ENCODE measurements at regions not wholly inside any gene's neighbourhood (a gene's known extent, or its start where the extent isn't known, plus 50 kb on each side); places are given as distances from the start of the nearest gene placed in this dataset.
"Not testable (repeated sequence)": the region's sequence is repeated elsewhere in the genome, so short reads cannot be mapped to it uniquely, and the experiment has no call there.

GRCh38 chr12:63508543-63508942 is 159.8 kb downstream of the DPY19L2 start:
- no peak for DNase-seq

GRCh38 chr12:63499567-63499966 is 168.7 kb downstream of the DPY19L2 start:
- DNase-seq, result no peak

DNA sequence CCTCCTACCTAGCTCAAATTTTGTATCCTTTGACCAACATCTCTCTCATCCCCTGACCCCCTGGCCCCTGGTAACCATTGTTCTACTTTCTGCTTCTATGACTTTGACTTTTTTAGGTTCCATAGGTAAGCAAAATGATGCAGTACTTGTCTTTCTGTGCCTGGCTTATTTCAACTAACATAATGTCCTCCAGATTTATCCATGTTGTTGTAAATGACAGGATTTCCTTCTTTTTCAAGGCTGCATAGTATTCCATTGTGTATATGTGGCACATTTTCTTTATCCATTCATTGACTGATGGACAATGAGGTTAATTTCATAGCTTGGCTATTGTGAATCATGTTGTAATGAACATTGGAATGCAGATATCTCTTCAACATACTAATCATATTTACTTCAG is 170.1 kb downstream of the DPY19L2 start:
- no peak for DNase-seq

- DNase-seq, result no peak
Observed at GRCh38 chr12:63496654-63497053, 171.6 kb downstream of the DPY19L2 start.

GRCh38 chr12:63495974-63496373 is 172.3 kb downstream of the DPY19L2 start:
- no peak for DNase-seq

GRCh38 chr12:63493357-63493756 is 174.9 kb downstream of the DPY19L2 start:
- not testable (repeated sequence) for DNase-seq

- DNase-seq, result no peak
Observed at GRCh38 chr12:63480186-63480585, 188.1 kb downstream of the DPY19L2 start.

- DNase-seq, result no peak
Observed at GRCh38 chr12:63470161-63470560, 198.1 kb downstream of the DPY19L2 start.

GRCh38 chr12:63467951-63468350 is 200.3 kb downstream of the DPY19L2 start:
- DNase-seq, result no peak

- DNase-seq, result no peak
Observed at GRCh38 chr12:63457857-63458256, 210.4 kb downstream of the DPY19L2 start.

DNA sequence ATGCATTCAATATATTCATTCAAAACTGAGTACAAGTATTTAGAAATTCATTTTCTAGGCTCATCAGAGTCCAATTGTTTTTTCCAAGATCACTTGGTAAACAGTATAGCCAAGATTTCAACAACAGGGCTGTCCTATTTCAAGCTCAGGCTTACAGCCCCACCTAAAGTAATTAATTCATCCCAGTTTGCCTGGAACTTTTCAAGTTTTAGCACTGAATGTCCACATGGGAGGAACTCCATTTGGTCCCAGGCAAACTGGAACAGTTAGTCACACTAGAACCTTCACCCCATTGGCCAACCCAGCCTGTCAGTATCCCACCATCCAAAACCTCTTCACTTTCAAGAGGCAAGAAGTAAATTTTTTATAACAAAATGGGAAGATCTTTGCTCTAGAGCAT is 210.9 kb downstream of the DPY19L2 start:
- DNase-seq, result no peak

GRCh38 chr12:63450816-63451215 is 217.5 kb downstream of the DPY19L2 start:
- no peak for DNase-seq

- DNase-seq, result no peak
Observed at GRCh38 chr12:63450334-63450733, 218.0 kb downstream of the DPY19L2 start.

- DNase-seq, result no peak
Observed at GRCh38 chr12:63445224-63445880, 222.9 kb downstream of the DPY19L2 start.

DNA sequence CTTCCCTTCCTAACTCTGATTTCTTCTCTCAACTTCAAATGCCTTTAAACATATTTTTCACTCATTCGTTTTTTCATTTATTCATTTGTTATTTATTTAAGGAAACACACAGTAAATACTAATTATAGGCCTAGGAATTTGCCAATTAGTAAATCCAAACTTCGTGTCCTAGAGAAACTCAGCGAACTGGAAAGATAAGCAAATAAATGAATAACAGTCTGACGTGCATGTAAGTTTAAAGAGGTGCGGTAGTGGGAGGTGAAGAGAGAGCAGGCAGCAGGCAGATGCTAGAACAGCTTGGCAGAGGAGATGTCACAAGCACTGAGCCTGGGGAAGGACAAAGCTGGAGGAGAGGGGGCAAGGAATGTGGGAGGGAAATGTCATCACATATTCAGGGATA is 228.2 kb downstream of the DPY19L2 start:
- DNase-seq, result no peak

DNA sequence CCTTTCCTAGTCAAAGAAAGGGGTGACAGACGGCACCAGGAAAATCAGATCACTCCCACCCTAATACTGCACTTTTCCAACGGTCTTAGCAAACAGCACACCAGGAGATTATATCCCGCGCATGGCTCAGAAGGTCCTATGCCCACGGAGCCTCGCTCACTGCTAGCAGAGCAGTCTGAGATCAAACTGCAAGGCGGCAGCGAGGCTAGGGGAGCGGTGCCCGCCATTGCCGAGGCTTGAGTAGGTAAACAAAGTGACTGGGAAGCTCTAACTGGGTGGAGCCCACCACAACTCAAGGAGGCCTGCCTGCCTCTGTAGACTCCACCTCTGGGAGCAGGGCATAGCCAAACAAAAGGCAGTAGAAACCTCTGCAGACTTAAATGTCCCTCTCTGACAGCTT is 233.9 kb downstream of the DPY19L2 start:
- not testable (repeated sequence) for DNase-seq

GRCh38 chr12:63427969-63428368 is 240.3 kb downstream of the DPY19L2 start:
- DNase-seq, result not testable (repeated sequence)

- DNase-seq, result not testable (repeated sequence)
Observed at GRCh38 chr12:63427029-63427428, 241.3 kb downstream of the DPY19L2 start.

DNA sequence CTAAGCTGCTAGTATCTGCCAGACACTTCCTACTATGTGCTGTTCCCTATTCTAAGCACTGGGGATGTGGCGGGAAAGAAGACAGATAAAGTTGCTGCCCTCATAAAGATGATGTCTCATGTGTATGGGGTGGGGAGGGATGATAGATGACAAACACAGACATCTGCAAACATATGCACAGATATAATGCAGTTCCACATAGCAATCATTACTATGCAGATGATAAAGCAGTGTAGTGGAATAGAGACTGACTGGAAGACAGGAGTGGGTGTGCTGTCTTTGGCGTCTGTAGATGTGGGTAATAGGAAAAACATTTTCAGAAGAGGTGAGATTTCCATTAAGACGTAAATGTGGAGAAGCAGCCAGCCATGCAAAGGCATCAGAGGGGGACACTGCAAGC is 243.6 kb downstream of the DPY19L2 start:
- DNase-seq, result no peak

GRCh38 chr12:63423839-63424238 is 244.5 kb downstream of the DPY19L2 start:
- no peak for DNase-seq

GRCh38 chr12:63420206-63420644 is 248.1 kb downstream of the DPY19L2 start:
- DNase-seq, result peak; percentile 22 to 45

DNA sequence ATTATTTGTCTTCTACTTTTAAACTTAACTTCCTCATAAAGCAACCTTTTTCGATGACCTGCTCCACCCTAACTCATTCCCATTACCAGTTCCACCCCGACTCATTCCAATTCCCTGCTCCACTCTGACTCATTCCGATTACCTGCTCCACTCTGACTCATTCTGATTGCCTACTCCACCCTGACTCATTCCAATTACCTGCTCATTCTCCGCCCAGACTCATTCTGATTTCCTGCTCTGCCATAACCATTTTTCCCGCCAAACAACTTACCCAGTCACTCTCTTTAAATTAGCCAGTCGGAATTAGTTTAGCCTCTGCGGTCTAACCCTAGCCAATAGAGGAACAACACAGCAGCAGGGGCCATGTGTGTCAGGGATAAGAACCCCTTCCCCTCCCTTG is 249.1 kb downstream of the DPY19L2 start:
- DNase-seq, result no peak

DNA sequence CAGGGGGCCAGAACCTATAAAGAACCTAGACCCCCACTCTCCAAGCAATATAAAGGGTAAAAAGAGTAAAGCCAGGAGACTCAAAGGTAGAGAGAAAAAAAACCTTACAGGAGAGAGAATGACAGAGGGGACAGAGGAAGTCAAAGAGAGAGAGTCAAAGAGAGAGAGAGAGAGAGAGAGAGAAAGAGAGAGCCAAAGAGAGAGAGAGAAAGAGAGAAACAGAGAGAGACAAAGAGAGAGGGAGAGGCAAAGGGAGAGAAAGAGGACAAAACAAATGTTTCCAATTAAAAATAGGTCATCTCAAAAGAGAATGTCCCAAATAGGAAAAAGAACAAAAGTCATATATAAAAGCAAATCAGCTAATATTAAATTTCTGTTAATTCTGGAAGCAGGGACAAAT is 251.5 kb downstream of the DPY19L2 start:
- no peak for DNase-seq

DNA sequence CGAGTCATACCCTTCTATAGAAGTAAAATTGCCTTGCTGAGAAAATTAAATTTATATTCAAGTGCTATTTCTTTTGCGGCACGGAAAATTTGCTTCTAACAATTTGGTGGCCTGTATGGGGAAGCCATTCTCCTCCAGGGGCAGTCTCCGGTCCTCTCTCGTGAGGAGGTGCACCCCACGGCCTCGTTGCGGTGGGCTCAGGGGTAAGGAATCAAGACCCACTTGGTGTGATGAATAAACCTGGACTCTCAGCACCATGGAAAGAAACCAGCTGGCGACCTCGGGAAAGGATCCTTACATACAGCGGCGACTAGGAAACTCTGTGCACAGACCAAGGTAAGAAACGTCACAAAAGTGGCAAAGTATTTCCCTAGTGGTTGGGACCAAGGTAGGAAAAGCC is 252.9 kb downstream of the DPY19L2 start:
- no peak for DNase-seq

DNA sequence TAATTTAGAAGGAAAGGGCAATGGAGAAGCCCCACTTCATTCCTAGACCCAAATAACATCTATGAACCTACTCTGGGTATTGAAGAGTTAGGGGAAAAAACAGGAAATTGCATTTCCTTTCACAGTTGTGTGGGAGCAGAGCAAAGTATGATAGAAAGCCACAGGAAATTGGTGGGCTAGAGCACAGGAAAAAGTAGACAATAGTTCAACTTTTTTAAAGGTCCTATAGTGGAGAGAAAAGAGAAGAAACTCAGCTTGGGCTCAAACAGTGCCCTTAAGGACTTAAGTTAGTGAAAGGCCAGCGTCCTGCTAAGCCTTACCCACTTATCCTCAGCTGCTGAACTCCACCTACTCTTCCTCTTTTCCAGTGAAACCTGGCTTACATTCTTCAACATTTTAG is 258.1 kb downstream of the DPY19L2 start:
- DNase-seq, result no peak
